K562 (cell line): ENCODE measurements at regions not wholly inside any gene's neighbourhood (a gene's known extent, or its start where the extent isn't known, plus 50 kb on each side); places are given as distances from the start of the nearest gene placed in this dataset.

Source experiments
- CTCF ChIP-seq, 3 experiments: IDR thresholded peaks in 2 of 3; conservative IDR thresholded peaks in 1 of 3; 2 replicates each; pipeline ENCODE4 v1.5.1; 2011 to 2012; ENCODE audit warnings: low read length in 3 of 3, mild to moderate bottlenecking in 3 of 3, control low read depth in 2 of 3, improper control_type of control experiment in 1 of 3, inconsistent platforms in 1 of 3, low read depth in 1 of 3, mixed read lengths in 1 of 3, moderate library complexity in 1 of 3; ENCODE audit not compliant: insufficient read depth in 2 of 3
- DLX4 ChIP-seq: fragments of 250-450 bp; sonication (Bioruptor Pico); IDR thresholded peaks from 2 replicates; pipeline ENCODE4 v1.6.1; 2021; ENCODE audit warnings: mild to moderate bottlenecking
- EP300 ChIP-seq: IDR thresholded peaks from 2 replicates; pipeline ENCODE4 v1.6.1; 2012; ENCODE audit warnings: low read length, improper control_type of control experiment
- JUND ChIP-seq, 2 experiments: IDR thresholded peaks; 2 replicates in 1 of 2; 3 replicates in 1 of 2; pipeline ENCODE4 v1.6.1; 2011; ENCODE audit warnings: borderline replicate concordance in 2 of 2, low read depth in 2 of 2, low read length in 2 of 2, improper control_type of control experiment in 1 of 2, missing biosample characterization in 1 of 2, missing genetic modification characterization in 1 of 2, missing genetic modification reagents in 1 of 2
- MXI1 ChIP-seq: IDR thresholded peaks from 2 replicates; pipeline ENCODE4 v1.6.1; 2011; ENCODE audit warnings: low read depth, mild to moderate bottlenecking, improper control_type of control experiment, low read length
- NFE2L1 ChIP-seq: fragments of 450-650 bp; IDR thresholded peaks from 2 replicates; pipeline ENCODE4 v1.6.1; 2016; ENCODE audit warnings: missing genetic modification characterization, low read depth, mild to moderate bottlenecking, missing compliant biosample characterization, moderate library complexity, borderline replicate concordance
- SMAD1 ChIP-seq: fragments of 150-350 bp; IDR thresholded peaks from 2 replicates; pipeline ENCODE4 v1.6.1; 2014; ENCODE audit warnings: low read length, low read depth; ENCODE audit not compliant: partially characterized antibody
- ZKSCAN1 ChIP-seq: fragments of 150-350 bp; IDR thresholded peaks from 2 replicates; pipeline ENCODE4 v1.6.1; 2016; ENCODE audit warnings: low read depth, low read length
- ZNF146 ChIP-seq: IDR thresholded peaks from one replicate; pipeline ENCODE4 v1.6.1; 2018; ENCODE audit warnings: missing compliant biosample characterization; ENCODE audit not compliant: unreplicated experiment
- ZNF232 ChIP-seq: sonication (generic); formaldehyde crosslinking; IDR thresholded peaks from 2 replicates; pipeline ENCODE4 v1.8.0; 2022; ENCODE audit warnings: mild to moderate bottlenecking, missing genetic modification reagents
- TF ChIP-seq, protein P1 (sequence below): fragments of 450-650 bp; formaldehyde crosslinking; IDR thresholded peaks from 2 replicates; pipeline ENCODE4 v1.4.0; 2022; ENCODE audit warnings: missing genetic modification characterization

DNA sequence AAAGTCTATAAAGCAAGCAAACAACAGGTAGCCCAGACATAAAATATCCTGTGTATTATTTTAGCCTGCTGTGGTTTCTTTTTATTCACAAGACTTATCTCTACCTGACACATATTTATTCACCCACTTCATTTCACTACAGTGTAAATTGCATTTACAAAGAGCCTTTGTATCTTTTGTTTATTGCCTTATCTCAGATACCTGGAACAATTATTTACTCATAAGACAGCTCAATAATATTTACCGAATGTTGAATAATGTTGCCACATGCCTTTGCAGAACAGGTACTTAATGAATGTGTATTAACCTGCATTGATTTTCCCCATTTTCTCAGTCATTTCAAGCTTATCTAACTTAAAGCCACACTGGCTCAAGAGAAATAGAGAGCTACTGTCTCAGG lies 603.6 kb downstream of the FBXO15 start:
- TF ChIP-seq DLX4 (CRISPR knock-in tag) (no peak), EP300 (no peak), MXI1 (no peak), CTCF (IDR thresholded peaks at IDR 0.05 in 2 of 3, conservative IDR thresholded peaks at IDR 0.05 in 1 of 3; ENCODE audit: insufficient read depth in 2 of 3, low read depth in 1 of 3, low read length in 3 of 3) (no peak), ZKSCAN1 (no peak), JUND (IDR thresholded peaks at IDR 0.05; ENCODE audit: borderline replicate concordance, low read depth, low read length) (no peak), JUND (tag; IDR thresholded peaks at IDR 0.05; ENCODE audit: borderline replicate concordance, low read depth, low read length) (no peak), ZNF146 (no peak), SMAD1 (no peak), NFE2L1 (no peak), ZNF232 (no peak)
- TF ChIP-seq, protein P1, sequence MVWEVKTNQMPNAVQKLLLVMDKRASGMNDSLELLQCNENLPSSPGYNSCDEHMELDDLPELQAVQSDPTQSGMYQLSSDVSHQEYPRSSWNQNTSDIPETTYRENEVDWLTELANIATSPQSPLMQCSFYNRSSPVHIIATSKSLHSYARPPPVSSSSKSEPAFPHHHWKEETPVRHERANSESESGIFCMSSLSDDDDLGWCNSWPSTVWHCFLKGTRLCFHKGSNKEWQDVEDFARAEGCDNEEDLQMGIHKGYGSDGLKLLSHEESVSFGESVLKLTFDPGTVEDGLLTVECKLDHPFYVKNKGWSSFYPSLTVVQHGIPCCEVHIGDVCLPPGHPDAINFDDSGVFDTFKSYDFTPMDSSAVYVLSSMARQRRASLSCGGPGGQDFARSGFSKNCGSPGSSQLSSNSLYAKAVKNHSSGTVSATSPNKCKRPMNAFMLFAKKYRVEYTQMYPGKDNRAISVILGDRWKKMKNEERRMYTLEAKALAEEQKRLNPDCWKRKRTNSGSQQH (CRISPR knock-in tag), result no peak
